ENCODE measurements at regions not wholly inside any gene's neighbourhood (a gene's known extent, or its start where the extent isn't known, plus 50 kb on each side); places are given as distances from the start of the nearest gene placed in this dataset.
"Not testable (repeated sequence)": the region's sequence is repeated elsewhere in the genome, so short reads cannot be mapped to it uniquely, and the experiment has no call there.

DNA sequence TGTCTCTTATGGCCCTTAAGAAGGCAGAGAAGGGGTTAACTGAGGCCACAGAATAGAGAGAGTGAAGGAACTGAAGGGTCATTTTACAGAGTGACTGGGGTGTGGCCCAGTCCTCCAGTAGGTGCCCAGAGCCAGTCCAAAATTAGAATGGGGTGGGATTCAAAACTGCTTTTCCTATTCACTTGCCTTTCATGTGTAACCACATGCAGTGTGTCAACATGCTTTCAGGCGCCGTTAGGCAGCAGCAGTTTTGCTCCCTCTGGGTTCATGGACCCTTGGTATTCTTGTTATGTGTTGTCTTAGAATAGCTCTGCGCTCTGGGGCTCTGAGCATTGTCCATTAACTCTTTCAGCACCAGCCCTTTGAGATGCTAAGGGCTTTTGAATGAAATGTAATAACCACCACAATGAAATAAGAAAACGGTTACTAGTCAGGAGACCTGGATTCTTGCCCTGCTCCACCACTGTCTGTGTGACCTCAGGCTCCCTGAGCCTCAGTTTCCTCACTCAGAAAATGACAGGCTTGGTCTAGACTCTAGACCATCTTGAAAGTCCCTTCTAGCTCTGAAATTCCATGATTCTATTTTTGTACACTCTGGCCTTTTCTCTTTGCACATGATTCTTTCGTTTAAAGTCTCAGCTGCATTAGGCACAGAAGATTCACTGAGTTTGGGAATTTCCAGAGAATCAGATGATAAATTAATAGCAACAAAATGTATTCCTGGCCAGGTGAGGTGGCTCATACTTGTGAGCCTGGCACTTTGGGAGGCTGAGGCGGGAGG lies 123.0 kb downstream of the SRGAP2 start:
- not testable (repeated sequence) for H3K27me3 Mint-ChIP-seq; H3K4me1 Mint-ChIP-seq; H3K36me3 Mint-ChIP-seq; H3K9me3 Mint-ChIP-seq; H3K4me3 Mint-ChIP-seq; DNase-seq; ATAC-seq (ENCODE audit: low read depth in 2 of 2)
- H3K27ac Mint-ChIP-seq, result peak overlapping the region in 1 of 6 donors; percentile 49

DNA sequence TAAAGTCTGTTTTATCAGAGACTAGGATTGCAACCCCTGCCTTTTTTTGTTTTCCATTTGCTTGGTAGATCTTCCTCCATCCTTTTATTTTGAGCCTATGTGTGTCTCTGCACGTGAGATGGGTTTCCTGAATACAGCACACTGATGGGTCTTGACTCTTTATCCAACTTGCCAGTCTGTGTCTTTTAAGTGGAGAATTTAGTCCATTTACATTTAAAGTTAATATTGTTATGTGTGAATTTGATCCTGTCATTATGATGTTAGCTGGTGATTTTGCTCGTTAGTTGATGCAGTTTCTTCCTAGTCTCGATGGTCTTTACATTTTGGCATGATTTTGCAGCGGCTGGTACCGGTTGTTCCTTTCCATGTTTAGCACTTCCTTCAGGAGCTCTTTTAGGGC lies 128.3 kb downstream of the SRGAP2 start:
- DNase-seq; H3K9me3 Mint-ChIP-seq; H3K36me3 Mint-ChIP-seq; H3K27me3 Mint-ChIP-seq; H3K4me3 Mint-ChIP-seq; H3K4me1 Mint-ChIP-seq; ATAC-seq (ENCODE audit: low read depth in 2 of 2); H3K27ac Mint-ChIP-seq: not testable (repeated sequence)

DNA sequence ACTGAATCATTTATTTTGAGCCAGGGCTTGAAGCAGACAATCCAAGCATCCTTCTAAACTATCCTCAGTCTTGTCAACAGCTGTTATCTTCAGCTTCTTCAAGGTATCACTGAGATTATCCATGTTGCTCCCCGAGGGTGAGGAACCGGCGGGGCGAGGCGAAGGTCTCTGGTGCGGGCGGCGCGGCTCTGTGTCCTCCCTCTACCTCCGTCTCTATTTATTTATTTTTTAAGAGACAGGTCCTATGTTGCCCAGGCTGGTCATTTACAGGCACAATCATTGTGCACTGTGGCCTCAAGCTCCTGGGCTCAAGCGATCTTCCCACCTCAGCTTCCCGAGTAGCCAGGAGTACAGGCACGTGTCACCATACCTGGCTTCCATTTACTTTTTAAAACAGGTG lies 130.0 kb downstream of the SRGAP2 start:
- not testable (repeated sequence) for H3K27ac Mint-ChIP-seq; ATAC-seq (ENCODE audit: low read depth in 2 of 2); DNase-seq; H3K4me1 Mint-ChIP-seq; H3K36me3 Mint-ChIP-seq; H3K4me3 Mint-ChIP-seq; H3K27me3 Mint-ChIP-seq; H3K9me3 Mint-ChIP-seq

DNA sequence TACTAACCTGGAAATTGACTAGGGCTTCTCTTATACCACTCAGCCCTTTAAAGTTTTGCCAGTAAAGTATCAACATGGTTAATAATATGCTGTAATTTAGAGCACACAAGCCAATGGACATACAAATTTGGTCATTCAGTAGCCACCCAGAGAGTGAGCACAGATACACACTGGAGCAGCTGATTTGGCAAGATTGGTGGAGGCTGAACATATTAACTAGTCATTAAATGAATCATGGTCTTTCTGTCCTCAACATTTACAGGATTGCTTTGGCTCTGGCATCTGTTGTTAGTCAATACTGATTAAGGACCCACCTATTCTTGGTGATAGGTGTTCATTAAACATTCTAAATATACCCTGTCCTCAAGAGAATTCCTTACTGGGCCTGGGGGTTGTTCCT lies 130.6 kb downstream of the SRGAP2 start:
- not testable (repeated sequence) for H3K9me3 Mint-ChIP-seq; H3K4me3 Mint-ChIP-seq; DNase-seq; H3K27ac Mint-ChIP-seq; H3K27me3 Mint-ChIP-seq; H3K4me1 Mint-ChIP-seq; ATAC-seq (ENCODE audit: low read depth in 2 of 2); H3K36me3 Mint-ChIP-seq

DNA sequence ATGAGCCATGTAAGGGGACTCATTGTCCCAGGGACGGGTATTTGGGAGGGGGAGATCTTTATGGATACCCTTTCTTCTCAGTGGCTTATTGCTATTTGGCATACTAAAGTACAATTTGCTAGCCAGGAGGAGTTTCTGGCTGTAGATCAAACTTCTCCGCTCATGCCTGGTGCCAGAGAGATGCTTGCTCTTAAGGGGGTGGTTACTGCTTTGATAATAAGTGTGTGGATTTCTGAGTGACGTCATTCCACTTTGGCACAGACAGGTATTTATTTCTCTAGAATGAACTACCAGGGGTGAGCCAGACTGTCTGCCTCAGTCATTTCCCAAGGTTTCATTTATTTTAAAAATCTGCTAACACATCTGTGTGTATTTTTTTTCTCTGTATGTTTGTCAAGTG lies 131.1 kb downstream of the SRGAP2 start:
- DNase-seq; H3K36me3 Mint-ChIP-seq; H3K9me3 Mint-ChIP-seq; H3K27ac Mint-ChIP-seq; H3K4me1 Mint-ChIP-seq; H3K4me3 Mint-ChIP-seq; ATAC-seq (ENCODE audit: low read depth in 2 of 2); H3K27me3 Mint-ChIP-seq: not testable (repeated sequence)

DNA sequence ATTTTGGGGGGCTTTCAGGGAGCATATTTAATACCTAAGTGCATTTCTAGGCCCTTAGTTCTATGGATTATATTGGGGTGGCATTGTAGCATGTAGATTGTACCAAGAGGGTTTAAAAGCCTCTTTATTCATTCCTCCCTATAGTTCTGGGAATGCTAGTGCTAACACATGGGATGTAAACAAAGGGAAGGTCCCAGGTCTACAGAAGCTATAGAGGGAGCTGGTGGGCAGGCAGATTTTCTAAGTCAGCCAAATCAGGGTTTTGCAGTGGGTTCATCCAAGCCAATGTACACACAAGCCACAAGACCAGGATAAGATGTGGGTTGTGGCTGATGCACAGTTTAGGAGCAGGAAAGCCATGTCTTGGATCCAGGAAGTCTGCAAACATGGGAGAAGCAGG lies 131.8 kb downstream of the SRGAP2 start:
- H3K27ac Mint-ChIP-seq; H3K9me3 Mint-ChIP-seq; H3K4me3 Mint-ChIP-seq; H3K36me3 Mint-ChIP-seq; DNase-seq; ATAC-seq (ENCODE audit: low read depth in 2 of 2); H3K4me1 Mint-ChIP-seq; H3K27me3 Mint-ChIP-seq: not testable (repeated sequence)

DNA sequence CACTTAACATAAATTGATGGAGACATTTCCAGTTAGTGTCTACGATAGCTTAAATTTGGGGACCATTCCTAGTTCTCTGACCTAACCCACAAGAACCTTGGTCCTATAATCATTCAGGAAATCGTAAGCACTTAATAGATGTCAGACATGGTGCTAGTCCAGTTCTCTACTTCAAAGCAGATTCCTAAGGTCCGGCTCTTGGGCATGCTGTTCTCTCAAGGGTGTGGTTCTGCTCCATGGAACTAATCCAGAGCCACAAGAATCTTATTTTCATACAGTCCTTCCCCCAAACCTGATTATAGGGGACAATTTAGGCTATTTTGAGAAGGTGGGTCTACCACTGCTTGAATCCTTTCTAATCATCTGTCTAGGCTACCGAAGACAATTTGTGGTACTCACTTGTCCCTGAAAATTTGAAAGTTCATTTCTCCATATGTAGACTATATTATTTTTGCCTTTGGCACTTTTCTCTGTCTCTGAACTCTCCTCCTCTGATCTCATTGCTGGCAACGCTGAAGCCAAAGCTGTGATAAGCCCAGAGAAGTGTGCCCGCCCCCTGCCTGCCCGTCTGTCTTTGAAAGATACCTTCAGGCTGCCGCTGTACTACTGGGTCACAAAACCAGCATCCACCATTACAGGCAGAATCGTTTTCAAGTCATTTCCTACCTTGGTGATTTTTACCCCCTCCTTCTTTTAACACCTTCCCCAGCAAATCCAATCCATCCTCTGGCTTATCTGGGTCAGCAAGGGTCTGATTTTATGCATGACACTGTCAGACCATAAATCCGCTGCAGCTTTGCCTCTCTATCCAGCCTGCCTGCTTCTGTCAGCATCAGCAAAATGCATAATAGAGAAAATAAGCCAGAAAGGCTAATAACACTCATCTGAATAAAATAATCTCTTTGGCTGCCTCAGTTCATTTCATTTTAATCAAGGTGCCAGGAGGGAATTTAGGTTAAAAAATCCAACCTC lies 132.8 kb downstream of the SRGAP2 start:
- H3K4me3 Mint-ChIP-seq, result not testable (repeated sequence)

DNA sequence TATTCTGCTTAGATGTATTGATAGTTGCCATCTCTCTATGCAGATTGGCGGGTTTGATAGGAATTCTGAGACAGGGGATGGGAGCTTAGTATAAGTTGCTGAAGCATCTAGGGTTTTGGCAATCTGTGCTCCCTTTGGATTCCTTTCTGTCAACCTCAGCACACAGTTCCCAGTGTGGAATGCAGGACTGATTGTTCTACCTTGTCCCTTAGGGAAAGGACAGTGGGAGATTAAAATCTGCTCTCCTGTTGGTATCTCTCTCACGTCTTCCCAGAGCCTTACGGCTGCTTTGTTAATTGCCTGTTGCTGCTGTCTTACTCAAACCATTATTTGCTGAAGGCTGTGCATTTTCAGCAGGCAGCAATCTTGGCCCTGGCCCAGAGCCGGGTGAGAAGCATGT lies 133.3 kb upstream of the IKBKE start:
- not testable (repeated sequence) for H3K36me3 Mint-ChIP-seq; ATAC-seq (ENCODE audit: low read depth in 2 of 2); H3K9me3 Mint-ChIP-seq; H3K27me3 Mint-ChIP-seq; DNase-seq; H3K4me1 Mint-ChIP-seq; H3K4me3 Mint-ChIP-seq; H3K27ac Mint-ChIP-seq

More for the DNA sequence above, 132.8 kb downstream of the SRGAP2 start:
- not testable (repeated sequence) for H3K4me1 Mint-ChIP-seq; ATAC-seq (ENCODE audit: low read depth in 2 of 2); H3K27me3 Mint-ChIP-seq; H3K9me3 Mint-ChIP-seq; H3K27ac Mint-ChIP-seq; H3K36me3 Mint-ChIP-seq; DNase-seq

DNA sequence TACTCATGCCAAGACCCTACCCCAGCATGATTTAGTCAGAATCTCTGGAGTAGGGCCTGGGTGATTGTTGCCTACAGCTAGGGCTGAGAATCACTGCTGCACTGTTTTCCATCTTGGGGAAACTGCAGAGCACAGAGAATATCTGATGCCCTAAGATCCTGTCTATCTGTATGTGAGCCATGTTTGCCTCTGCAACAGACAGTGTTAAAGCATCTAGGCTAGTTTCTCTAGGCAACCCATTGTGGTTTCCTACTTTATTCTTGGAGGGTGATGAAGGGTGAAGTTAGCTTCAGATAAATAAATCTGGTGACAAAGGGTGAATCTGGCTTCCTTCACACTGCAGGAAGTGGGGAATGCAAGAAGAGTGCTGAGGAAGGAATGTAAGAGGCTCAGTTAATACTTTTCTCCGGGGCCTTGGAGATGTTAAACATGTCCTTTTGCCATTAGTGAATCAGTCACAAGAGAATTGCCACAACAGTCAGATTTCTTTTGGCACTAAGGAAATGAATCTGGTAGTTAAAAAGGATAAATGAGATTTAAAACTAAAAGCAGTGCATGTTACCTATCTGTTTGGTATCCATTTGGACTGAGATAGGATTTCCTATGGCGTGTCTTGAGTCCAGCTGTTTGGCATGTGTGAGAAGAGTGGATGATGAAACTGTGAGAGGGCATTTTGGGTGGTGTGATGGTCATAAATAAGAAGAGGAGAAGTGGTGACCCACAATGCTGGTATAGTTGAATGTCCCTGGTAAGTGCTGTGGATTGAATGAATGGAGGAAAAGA lies 119.6 kb upstream of the IKBKE start:
- not testable (repeated sequence) for H3K9me3 Mint-ChIP-seq, H3K27me3 Mint-ChIP-seq, H3K36me3 Mint-ChIP-seq, H3K4me1 Mint-ChIP-seq, DNase-seq
- peak overlapping the region in 1 of 8 donors; percentile 12 for H3K4me3 Mint-ChIP-seq
- H3K27ac Mint-ChIP-seq, result peak overlapping the region in 1 of 6 donors; percentile 80
- ATAC-seq (ENCODE audit: low read depth in 2 of 2), result peak; percentile 65 to 73

DNA sequence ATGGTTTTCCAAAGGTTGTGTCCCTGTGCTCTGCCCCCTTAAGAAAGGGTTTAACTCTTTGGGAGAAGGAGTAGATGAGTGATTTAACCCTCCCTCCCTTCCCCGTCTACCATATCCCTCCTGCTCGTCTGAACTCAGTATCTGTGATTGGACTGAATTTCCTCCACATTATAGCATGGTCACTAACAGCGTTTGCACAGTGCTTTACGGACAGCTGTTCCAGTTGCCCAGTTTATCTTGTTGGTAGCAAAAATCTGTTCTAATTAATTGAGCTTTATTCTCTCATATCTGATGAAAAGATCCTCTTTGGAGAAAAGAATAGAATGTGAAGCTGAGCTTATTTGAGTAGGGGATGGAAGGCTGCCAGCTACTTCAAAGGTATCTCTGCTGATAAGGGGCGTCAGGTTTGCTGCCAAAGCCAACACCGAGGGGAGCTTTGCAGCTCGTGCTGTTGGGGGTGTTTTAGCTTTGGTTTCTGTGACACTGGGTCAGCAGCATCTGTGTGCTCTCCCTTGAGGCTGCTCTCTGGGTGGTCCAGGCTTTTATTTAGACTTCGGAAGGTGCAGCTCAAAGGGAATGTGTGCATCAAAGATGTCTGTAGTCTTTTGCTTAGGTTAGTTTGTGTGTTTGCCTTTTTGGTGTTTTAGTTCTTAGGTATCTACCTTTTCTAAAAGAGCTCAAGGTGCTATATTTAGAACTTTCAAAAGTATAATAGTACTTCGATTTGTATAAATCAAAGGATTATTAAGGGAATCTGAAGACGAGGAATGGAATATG lies 118.8 kb upstream of the IKBKE start:
- not testable (repeated sequence) for H3K27me3 Mint-ChIP-seq; H3K36me3 Mint-ChIP-seq; H3K4me1 Mint-ChIP-seq; H3K9me3 Mint-ChIP-seq; H3K27ac Mint-ChIP-seq; ATAC-seq (ENCODE audit: low read depth in 2 of 2); DNase-seq; H3K4me3 Mint-ChIP-seq

DNA sequence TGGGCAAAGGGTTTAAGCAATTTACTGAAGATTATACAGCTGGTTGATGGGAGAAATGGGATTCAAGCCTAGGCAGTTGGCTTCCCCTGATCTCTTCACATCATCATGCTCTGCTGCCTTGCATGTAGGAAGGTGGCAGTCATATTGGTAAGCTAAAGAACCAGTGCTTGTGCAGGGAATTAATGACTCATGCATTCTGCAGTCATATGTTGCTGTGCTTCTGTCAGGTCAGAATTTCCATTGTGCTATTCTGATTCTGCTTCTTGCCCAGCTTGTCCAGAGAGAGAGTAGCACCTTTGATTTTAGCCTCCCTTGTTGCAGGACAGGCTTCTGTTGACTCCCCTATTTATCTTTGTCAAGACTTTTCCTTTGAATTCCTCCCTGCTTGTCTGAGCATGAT lies 114.0 kb upstream of the IKBKE start:
- H3K27me3 Mint-ChIP-seq; H3K9me3 Mint-ChIP-seq; ATAC-seq (ENCODE audit: low read depth in 2 of 2); DNase-seq; H3K27ac Mint-ChIP-seq; H3K36me3 Mint-ChIP-seq; H3K4me3 Mint-ChIP-seq; H3K4me1 Mint-ChIP-seq: not testable (repeated sequence)

DNA sequence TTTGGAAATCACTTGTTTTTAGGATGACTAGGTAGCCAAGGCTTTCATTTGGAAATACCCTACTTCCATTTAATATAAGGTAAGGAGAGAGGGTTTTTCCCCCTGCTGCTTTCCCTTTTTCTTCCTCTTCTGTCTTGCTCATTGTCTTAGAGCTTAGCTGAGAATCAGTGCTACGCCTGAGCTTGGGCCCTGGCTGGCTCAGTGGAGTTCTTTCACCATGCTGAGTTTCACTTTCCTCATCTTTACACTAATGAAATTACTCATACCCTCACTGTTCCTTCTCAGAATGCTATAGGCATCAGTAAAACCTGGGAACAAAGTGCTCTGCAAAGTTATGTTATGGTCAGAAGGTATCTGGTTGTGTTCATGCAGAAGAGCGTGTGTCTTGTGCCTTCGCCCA lies 112.3 kb upstream of the IKBKE start:
- not testable (repeated sequence) for H3K27ac Mint-ChIP-seq; ATAC-seq (ENCODE audit: low read depth in 2 of 2); H3K4me3 Mint-ChIP-seq; H3K27me3 Mint-ChIP-seq; H3K4me1 Mint-ChIP-seq; H3K36me3 Mint-ChIP-seq; H3K9me3 Mint-ChIP-seq; DNase-seq

DNA sequence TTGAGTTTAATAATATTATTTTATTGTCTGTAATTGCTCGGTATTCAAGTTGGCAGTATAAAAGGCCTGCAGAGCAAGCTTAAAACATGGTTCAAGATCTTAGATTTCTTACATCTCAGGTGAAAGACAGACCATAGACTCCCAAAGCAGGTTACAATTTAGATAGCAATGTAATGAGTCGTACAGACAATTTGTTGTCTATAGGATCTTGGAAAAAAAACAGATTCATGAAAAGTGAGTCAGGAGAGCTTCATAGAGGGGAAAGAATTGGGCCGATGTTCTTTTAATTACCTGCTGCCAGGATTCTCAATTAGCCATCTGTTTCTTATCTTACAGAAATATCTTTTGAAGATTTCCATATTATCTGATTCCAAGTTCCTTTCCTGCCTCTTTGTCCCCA lies 111.5 kb upstream of the IKBKE start:
- DNase-seq; H3K27me3 Mint-ChIP-seq; H3K9me3 Mint-ChIP-seq; H3K36me3 Mint-ChIP-seq; H3K4me3 Mint-ChIP-seq; H3K4me1 Mint-ChIP-seq; ATAC-seq (ENCODE audit: low read depth in 2 of 2); H3K27ac Mint-ChIP-seq: not testable (repeated sequence)

Measured in naive B cell (primary cell).